HG03442 (cell line): ENCODE measurements at regions not wholly inside any gene's neighbourhood (a gene's known extent, or its start where the extent isn't known, plus 50 kb on each side); places are given as distances from the start of the nearest gene placed in this dataset.

Experiments used
- ATAC-seq: cut with Tn5 transposase; IDR thresholded peaks from one replicate; pipeline ENCODE4 v1.9.1; 2021; ENCODE audit warnings: mild to moderate bottlenecking, moderate library complexity; ENCODE audit not compliant: unreplicated experiment

- ATAC-seq, result no peak
Observed at GRCh38 chr13:108006619-108007018, 208.7 kb downstream of the LIG4 start.

- ATAC-seq, result no peak
Observed at GRCh38 chr13:108005231-108005630, 210.1 kb downstream of the LIG4 start.

GRCh38 chr13:108003626-108004025 lies 211.7 kb downstream of the LIG4 start:
- no peak for ATAC-seq

GRCh38 chr13:108000998-108001397 lies 214.3 kb downstream of the LIG4 start:
- ATAC-seq, result no peak

- no peak for ATAC-seq
Observed at GRCh38 chr13:107999751-108000150, 215.6 kb downstream of the LIG4 start.

GRCh38 chr13:107994137-107994536 lies 221.2 kb downstream of the LIG4 start:
- ATAC-seq, result no peak

- ATAC-seq, result no peak
Observed at GRCh38 chr13:107993239-107993949, 221.9 kb downstream of the LIG4 start.

- ATAC-seq, result no peak
Observed at GRCh38 chr13:107992542-107992941, 222.8 kb downstream of the LIG4 start.

GRCh38 chr13:107977071-107977574 lies 238.2 kb downstream of the LIG4 start:
- no peak for ATAC-seq

GRCh38 chr13:107976628-107977027 lies 238.7 kb downstream of the LIG4 start:
- ATAC-seq, result no peak

GRCh38 chr13:107974409-107974808 lies 240.9 kb downstream of the LIG4 start:
- ATAC-seq, result no peak

GRCh38 chr13:107969546-107969945 lies 245.8 kb downstream of the LIG4 start:
- ATAC-seq, result no peak

- no peak for ATAC-seq
Observed at GRCh38 chr13:107968470-107968869, 246.9 kb downstream of the LIG4 start.

- no peak for ATAC-seq
Observed at GRCh38 chr13:107964395-107964794, 250.9 kb downstream of the LIG4 start.

GRCh38 chr13:107961849-107962608 lies 253.3 kb downstream of the LIG4 start:
- no peak for ATAC-seq

GRCh38 chr13:107960301-107960700 lies 255.0 kb downstream of the LIG4 start:
- no peak for ATAC-seq

GRCh38 chr13:107956889-107957288 lies 258.4 kb downstream of the LIG4 start:
- no peak for ATAC-seq

- ATAC-seq, result no peak
Observed at GRCh38 chr13:107942030-107942617, 273.2 kb downstream of the LIG4 start.

GRCh38 chr13:107941345-107942029 lies 273.8 kb downstream of the LIG4 start:
- no peak for ATAC-seq

- no peak for ATAC-seq
Observed at GRCh38 chr13:107937848-107938247, 277.5 kb downstream of the LIG4 start.

- no peak for ATAC-seq
Observed at GRCh38 chr13:107931056-107931455, 284.3 kb downstream of the LIG4 start.
